ENCODE measurements at regions not wholly inside any gene's neighbourhood (a gene's known extent, or its start where the extent isn't known, plus 50 kb on each side); places are given as distances from the start of the nearest gene placed in this dataset.

DNA sequence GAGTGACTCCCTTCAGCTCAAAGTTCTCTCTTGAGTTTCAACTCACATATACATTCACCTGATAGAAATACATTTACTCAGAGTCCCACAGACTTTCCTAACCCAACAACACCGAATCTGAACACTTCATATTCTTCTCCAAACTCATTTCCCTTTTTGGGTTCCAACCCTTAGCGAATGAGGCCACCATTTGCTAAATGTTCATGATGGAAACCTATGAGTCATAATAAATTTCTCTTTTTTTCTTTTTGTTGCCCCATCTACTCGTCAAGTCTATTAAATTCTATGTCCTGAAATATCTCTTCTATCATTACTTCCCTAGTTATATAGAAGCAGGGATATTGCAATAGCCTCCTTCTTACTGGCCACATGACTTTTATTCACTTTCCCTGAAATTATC is 100.1 kb downstream of the HLX start:
- no peak for DNase-seq (ENCODE audit: low read depth, low spot score)

DNA sequence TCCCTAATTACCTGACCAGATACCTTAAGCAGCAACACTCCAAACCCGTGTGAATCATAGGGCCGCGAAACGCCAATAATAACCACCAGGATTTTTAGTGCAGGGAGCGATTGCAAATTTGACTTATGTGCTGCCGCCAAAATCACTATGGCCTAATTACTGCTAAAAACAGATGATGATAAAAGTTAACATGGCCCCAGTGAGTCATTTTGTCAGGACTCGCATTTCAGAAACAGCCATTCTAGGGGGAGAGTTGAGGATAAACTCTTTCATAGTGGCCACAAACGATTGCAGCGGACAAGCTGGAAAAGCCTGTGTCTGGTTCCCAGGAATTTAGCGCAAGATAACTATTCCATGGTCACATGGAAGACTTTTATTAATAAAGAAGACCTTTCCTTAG is 103.4 kb downstream of the HLX start:
- DNase-seq (ENCODE audit: low read depth, low spot score) = no peak

DNA sequence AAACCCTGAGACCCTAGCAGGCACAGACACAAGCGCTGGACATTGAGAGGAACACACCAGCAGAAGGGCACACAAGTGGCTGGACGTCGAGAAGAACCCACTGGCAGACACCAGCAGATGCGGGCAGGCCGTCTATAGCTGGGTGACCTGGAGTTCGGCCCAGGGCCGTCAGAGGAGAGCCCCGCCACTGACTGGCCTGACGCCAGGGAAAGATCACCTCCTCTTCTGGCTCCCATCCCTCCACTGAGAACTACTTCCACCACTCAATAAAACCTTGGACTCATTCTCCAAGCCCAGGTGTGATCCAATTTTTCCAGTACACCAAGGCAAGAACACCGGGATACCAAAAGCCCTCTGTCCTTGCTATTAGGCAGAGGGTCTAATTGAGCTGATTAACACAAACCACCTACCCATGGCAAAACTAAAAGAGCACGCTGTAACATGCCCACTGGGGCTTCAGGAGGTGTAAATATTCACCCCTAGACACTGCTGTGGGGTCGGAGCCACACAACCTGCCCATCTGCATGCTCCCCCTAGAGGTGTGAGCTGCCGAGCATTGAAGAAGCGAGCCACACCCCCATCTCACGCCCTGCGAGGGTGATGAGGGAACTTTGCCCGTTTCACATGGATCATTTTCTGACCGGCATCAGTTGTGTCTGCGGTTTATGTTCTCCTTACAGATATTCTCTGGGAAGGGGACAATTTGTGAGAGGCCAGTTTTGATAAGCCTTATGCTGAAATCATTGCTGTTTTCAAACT is 104.8 kb downstream of the HLX start:
- DNase-seq (ENCODE audit: low read depth, low spot score) = no peak

DNA sequence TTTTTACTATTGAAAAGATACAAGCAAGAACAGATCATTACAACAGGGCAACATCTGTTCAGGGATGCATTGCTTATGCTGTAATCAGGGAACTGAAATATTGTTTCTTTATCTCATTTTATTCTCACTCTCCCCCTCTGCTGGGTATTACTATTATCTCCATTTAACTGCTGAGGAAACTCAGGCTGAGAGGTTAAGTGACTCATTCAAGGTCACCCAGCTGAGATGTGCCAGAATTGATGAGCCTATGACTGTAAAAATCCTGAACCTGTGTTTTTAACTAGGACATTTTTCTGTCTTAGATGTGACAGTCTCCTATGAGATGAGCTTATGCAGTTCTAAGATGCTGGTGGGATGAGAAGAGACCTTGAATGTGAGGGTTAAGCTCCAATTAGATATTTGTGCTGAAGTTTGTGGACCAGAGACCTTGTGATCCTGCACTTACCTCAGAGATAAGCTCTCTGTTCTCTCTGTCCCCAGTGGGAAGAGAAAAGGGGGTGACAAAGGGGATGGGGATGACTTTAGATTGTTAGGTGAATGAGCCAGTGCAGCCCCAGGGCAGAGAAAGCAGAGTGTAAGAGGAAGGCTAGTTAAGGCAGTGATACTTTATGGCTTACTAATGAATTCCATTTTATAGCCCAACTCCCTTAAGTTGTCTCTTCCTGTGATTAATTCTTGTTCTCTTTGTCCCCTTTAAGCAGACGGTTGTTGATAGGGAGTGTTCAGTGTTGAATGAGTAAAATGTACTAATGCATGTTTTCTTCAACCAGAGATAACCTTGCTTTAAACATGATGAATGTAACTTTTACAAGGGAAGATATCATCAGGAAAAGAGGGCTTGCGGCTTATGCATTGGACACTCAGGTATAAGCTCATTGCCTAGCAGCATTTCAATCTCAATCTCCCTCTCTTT is 111.4 kb downstream of the HLX start:
- DNase-seq (ENCODE audit: low read depth, low spot score) = peak; percentile 30

DNA sequence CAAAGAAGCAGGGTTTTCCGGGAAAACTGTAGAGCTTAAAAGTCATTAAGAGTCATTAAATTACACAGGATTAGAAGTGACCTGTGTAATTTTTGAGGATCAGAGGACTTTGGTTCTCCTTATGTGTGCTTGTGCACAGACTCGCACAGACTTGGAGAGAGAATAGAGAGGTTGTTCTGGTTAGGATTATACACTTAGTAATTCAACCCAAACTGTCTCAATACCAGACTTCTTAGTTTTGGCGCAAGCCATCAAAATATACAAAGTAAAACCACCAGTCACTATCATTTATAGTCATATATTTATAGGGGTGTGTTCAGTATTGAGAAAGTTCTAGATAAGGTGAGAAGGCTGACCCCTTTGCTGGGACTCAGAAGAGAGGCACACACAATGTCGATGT is 112.3 kb downstream of the HLX start:
- DNase-seq (ENCODE audit: low read depth, low spot score) = no peak

DNA sequence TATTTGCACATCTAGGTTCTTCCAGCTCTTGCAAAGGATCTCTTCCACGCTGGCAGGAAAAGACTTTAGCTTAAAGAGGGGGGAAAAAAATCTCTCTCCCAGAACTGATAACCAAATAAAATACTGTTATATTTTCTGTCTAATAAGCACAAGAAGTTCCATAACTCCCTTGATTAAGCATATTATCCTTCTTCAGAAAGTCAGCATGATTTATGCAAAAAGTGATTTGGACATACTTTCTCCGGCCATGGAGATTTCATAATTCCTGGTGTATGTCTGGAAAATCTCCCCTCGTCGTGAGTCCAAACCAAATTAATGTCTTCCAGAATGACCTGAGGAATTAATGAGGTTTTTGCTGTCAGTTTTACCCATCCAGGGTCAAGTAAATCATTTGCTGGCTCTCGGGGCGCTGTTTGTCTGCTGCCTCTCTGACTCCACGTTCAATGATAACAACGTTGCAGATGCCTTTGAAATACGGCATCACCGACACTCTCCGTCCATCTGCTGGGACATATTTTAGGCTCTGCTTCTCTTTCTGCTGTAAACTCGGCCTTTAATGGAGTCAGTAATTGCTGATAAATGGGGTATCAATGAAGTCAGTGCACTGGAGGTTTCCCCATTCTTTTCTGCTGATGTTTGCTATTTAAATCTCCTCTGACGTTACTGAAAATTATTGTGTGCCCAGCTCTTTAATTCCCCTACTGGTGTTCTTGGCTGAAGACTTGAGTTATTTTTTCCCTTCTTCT is 112.9 kb downstream of the HLX start:
- DNase-seq (ENCODE audit: low read depth, low spot score) = no peak

DNA sequence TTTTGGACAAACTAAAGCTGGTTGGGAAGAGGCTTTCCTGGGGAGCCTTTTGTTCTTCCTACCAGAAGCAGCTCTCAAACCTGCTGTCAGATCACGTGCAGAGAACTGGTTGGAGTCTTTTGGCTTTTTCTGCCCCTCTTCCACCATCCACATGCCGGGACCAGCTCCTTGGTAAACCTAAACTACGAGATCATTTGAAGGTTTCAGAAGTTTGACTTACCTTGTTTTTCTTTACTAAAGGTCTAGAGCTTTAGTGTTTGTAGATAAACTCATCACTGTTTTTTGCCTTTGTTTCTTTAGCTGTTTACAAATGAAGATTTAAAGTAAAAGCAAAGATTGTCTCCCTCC is 113.4 kb downstream of the HLX start:
- DNase-seq (ENCODE audit: low read depth, low spot score) = no peak

DNA sequence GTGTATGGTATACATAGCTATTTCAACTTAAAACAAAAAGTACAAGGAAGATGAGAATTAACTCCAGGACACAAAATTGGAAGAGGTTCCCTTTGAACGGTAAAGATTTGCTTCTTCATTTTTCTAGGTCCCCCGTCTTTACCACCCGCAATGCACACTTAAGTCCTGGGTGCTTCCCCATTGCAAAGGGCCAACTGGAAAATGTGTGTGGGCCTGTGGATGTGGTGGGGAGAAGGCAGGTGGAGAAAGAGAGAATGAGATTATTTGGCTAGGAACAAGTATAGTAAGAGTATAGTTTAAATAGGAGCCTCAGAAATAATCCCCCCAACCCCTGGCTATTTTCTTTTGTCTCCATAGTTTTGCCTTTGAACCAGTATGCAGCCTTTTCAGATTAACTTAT is 115.4 kb downstream of the HLX start:
- no peak for DNase-seq (ENCODE audit: low read depth, low spot score)

DNA sequence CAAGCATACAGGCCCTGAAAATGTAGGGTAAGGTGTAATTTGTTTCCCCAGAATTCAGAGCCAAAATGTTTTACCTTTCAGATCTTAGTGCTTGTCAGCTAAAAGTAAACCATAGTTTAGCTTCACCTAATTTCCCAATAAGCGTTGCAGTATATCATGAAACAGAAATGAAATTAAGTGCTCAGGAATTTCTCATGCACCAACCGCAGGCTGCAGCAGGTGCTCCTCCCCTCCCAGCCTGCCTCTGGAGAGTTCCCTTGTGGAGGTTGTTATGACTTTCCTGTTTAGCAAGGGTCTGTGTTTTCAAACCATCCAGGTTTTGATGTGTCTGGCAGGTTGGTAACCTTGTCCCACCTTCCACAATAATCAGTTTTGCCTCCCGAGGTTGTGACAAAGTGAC is 118.5 kb downstream of the HLX start:
- no peak for DNase-seq (ENCODE audit: low read depth, low spot score)

DNA sequence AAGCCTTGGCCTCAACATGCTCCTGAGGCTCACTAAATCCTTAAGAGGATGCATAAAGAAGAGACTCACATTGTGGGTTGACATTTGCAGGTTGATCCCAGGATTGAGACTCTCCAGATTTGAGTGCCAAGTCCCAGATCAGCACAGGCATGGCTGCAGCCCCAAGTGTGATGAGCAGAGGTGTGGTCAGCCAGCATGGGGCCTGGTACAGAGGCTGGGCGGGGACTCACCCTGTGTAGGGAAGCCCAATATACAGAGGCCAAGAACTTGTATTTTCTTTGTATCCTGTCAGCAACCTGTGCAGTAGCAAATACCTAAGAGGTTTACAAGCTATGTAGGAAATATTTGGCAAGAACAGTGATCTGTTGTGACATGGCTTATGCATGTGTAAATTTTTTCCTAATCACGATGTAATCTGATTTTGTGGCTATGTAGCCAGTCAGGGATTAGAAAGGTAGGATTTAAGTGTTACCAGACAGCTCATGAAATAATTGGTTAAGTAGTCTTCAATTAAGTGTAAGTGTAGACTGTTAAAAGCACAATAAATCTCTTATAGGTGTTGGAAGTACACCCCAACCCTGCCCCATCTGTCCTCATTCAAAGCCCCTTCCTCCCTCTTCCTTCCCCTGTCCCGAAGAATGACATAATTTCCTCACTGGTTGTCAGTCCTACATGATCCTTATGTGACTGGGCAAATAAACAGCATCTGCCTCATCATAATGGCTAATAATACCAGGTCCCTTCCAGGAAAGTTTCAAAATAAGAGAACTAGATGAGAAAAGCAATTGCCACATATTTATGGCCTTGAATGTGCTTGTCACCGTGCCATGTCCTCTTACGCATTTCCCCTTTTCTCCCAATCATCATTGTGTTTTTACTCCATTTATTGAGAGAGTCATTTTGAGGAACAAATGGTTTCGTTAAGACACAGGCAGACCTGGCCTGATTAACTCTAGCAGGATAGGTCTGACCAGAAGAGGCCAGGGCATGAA is 120.9 kb downstream of the HLX start:
- DNase-seq (ENCODE audit: low read depth, low spot score) = no peak

DNA sequence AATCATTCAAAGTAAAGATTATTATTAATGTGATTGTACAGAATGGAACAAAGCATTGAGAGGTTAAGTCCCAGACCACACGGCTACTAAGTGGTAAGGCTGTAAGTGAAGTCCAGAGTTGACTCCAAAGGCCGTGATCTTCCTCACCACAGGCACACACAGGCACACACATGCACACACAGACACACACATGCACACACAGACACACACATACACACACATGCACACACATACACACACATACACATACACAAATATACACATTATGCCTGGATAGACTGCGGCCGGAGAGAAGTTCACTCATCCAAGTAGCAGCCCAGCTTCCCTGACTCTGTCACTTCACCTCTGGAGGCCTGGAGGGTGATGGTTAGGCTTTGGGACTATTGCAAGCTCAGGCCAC is 121.9 kb downstream of the HLX start:
- DNase-seq (ENCODE audit: low read depth, low spot score) = no peak

DNA sequence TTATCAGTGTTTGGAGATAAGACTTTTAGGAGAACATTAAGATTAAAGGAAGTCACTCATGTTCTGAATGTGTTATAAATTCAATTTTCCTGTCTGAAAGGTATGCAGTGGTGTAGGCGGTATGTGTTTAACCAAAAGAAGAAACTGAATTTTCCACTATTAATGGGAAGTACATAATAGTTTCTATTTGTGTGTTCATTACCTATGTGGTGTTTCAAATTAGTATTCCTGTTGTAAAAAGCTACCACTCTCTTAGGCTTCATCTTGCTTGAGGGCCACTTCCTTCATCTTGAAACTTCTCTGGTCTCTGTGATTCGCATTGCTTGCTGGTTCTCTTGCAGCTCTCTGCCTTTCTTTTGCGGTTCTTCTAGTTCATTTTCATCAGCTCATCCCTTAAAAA is 123.4 kb downstream of the HLX start:
- no peak for DNase-seq (ENCODE audit: low read depth, low spot score)

DNA sequence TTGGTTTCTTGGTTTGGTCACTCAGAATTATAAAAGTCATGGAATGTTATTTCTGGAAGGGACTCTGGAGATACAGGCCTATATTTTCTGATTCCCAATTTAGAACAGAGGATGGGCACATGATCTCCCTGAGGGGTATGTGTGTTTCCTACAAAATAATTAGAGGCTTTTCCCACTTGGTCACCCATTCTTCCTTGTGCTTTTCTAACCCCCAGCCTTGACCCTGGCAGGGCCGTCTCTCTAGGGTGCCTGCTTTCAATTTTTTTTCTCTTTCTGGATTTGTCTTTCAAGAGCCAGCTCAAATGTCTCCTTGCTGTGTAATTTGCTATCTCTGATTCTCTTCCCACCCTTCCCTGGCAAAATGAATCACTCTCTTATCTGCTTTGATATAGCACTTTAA is 131.9 kb downstream of the HLX start:
- DNase-seq (ENCODE audit: low read depth, low spot score) = no peak

DNA sequence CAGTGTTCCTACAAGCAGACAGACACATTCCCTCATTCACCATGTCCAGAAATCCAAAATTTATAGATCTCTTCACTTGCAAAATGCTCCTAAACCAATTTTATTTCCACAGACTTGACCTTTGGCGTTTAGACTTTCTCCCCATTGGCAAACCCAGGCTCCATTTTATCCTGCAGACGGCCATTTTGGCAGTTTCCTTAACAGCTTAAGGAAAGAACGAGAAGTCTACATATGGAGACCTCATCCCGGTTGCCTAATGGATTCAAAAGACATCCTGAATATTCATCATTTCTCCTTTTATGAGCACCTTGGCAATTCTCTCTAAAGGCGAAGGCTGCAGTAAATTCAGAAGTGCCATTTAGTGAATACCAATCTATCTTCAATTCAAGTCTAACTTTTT is 132.9 kb downstream of the HLX start:
- no peak for DNase-seq (ENCODE audit: low read depth, low spot score)

DNA sequence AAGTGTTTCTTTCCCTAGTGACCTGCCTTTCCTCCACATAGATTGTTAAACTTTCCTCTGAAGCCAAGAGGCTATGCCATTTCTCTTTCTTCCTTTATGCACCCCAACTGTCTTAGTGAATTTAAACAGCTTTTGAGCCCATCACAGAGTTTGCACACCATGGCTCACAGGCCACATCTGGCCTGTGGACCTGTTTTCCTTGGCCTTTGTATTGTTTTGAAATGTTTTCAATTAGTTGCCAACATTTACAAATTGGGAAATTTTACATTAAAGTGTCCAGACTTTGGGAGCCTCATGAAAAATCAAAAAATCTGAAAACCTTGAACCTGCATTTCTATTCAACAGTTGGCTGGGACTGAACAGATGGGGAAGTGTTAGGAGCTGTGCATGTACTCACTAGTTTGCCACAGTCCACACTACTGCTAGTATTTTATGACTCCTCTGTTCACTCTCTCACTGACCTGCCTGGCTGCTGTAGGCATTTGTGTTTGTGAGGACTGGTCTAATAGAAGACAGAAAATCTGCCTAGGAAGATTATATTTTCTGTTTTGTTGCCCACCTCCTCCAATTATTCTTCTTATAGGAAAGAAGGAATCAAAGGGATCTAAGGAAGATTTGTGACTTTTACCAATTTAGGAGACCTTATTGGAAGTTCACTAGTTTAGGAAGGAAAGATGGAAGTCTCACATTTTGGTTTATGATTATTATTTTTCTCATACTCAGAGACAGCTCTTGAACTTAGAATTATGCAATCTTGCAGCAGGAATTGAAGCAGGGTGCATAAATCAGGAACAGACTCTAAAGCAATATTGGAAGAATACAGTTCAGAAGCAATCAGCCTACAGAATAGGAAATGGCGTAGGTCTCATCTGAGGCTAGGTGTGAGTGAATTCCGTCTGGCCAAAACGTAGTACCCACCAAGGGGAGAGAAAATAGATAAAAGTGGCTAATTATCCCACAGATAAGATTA is 134.7 kb downstream of the HLX start:
- no peak for DNase-seq (ENCODE audit: low read depth, low spot score)

DNA sequence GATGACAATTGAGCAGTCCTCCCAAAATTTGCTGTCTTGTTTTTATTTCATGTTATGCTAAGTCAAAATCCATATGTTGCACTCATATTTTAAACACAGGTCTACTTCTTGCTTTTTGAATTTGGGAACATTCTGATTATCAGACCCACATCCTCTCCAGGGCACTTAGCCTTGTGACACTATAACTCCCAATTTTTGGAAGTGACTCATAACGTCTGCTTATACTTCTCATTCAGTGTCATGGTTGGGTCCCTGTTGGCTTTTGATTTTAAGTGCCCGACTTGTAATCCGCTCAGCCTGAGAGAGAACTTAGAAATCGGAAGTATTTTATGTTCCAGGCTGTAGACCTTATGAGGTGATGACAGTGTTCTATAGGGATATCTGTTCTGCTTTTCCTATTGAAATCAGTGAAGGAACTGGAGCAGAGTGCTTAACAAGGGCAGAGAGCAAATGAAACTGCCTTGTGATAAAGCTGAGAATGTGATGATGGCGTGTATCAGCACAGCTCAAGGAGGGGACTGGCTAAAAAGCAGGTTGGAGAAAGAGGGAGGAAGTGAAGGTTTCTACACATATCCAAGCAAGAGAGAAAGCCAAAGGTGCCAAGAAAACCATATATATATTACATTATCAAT is 136.0 kb downstream of the HLX start:
- DNase-seq (ENCODE audit: low read depth, low spot score) = no peak

DNA sequence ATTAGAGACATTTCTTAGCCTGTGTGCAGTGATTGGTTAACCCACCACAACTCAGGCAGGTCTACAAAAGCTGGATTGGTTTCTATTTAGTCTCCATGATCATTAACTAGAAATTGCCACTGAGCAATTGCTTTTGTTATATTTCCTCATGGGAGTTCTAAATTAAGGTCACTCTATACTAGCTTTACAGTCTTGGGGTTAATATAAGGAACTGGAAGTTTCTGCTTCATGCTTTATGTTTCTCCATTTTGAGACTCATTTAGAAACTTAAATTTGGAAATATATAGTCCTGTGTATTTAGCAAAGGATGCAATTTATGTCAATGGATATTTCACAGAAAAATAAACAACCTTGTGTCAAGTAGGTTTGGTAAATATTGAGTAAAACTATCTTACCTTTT is 137.5 kb downstream of the HLX start:
- no peak for DNase-seq (ENCODE audit: low read depth, low spot score)

DNA sequence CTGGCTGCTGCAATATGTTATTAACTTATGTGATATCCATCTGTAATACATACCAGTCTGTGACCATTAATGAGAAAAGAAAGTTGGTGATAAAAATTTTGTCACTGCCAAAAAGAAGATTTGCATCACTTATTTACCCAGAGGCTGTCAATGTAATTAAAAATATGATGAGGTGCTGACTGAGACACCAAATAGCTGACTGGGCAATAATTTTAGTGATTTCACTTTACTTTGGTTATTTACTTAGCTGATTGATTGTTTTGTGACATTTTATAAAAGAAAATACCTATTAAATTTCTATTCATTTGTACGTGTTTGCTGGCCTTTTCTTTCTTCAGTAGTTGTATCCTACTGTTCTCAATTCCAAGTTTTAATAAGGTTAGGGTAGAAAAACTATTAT is 139.2 kb downstream of the HLX start:
- DNase-seq (ENCODE audit: low read depth, low spot score) = no peak

DNA sequence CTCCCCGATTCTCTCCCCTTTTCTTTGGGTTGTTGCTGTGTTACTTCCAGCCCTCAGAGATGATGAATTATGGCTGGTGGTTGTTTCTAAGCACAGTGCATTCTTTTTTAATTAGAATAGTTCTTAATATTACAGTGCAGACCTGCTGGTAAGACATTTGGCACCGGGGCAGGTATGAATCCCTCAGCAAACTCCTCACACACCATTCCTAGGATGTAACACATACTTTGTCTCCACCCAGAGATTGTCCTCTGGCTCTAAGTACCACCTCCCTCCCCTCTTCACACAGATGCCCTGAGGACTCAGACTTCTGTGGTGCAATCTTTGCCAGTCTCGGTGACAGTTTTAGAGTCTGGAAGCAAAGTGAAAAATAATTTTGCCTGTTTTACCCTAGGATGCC is 143.1 kb downstream of the HLX start:
- DNase-seq (ENCODE audit: low read depth, low spot score) = no peak
